Transverse colon (tissue), 3 donors: ENCODE measurements at regions not wholly inside any gene's neighbourhood (a gene's known extent, or its start where the extent isn't known, plus 50 kb on each side); places are given as distances from the start of the nearest gene placed in this dataset.

Source experiments
- EP300 ChIP-seq: sonication (generic); formaldehyde crosslinking; IDR thresholded peaks from one replicate; pipeline ENCODE4 v1.6.1; 2017; ENCODE audit warnings: antibody characterized with exemption, low read depth
- POLR2AphosphoS5 ChIP-seq, 3 donors: sonication (generic); formaldehyde crosslinking; IDR thresholded peaks; one replicate each; pipeline ENCODE4 v1.6.1; 2016; ENCODE audit warnings: antibody characterized with exemption in 3 of 3

- no peak for TF ChIP-seq EP300
- no peak for TF ChIP-seq POLR2AphosphoS5 (IDR thresholded peaks at IDR 0.05)
Measured at GRCh38 chr4:106481801-106482200, 113.2 kb upstream of the GIMD1 start.
